Spleen (tissue), 11 donors: ENCODE measurements at regions not wholly inside any gene's neighbourhood (a gene's known extent, or its start where the extent isn't known, plus 50 kb on each side); places are given as distances from the start of the nearest gene placed in this dataset.

Experiments
- DNase-seq: peaks from one replicate; pipeline ENCODE4 v3.0.0-alpha.2; 2020
- H3K27ac ChIP-seq, 8 donors: fragments of 200-600 bp; sonication (generic) in 7 of 8; 1 replicate in 4 of 8; 2 replicates in 4 of 8; pipeline versions ENCODE4 v1.5.0 to v1.8.0; 2016 to 2021; ENCODE audit warnings: inconsistent platforms in 4 of 8, mild to moderate bottlenecking in 4 of 8, moderate library complexity in 1 of 8
- H3K27me3 ChIP-seq, 7 donors: fragments of 200-600 bp; sonication (generic) in 6 of 7; replicated peaks in 1 of 7; 1 replicate in 4 of 7; 2 replicates in 3 of 7; pipeline versions ENCODE4 v1.5.0 to v1.8.0; 2016 to 2021; ENCODE audit warnings: inconsistent platforms in 3 of 7, mild to moderate bottlenecking in 1 of 7
- H3K36me3 ChIP-seq, 6 donors: fragments of 200-600 bp; sonication (generic) in 5 of 6; 1 replicate in 4 of 6; 2 replicates in 2 of 6; pipeline versions ENCODE4 v1.5.0 to v1.8.0; 2016 to 2021; ENCODE audit warnings: inconsistent platforms in 2 of 6
- H3K4me1 ChIP-seq, 6 donors: fragments of 200-600 bp; sonication (generic) in 5 of 6; 1 replicate in 3 of 6; 2 replicates in 3 of 6; pipeline versions ENCODE4 v1.5.0 to v1.8.0; 2016 to 2021; ENCODE audit warnings: inconsistent platforms in 3 of 6
- H3K4me3 ChIP-seq, 8 donors: fragments of 200-600 bp; sonication (generic) in 7 of 8; 1 replicate in 4 of 8; 2 replicates in 4 of 8; pipeline versions ENCODE4 v1.5.0 to v1.8.0; 2016 to 2021; ENCODE audit warnings: inconsistent platforms in 4 of 8, mild to moderate bottlenecking in 4 of 8, moderate library complexity in 2 of 8
- H3K9me3 ChIP-seq, 8 donors: fragments of 200-600 bp; sonication (generic) in 7 of 8; 1 replicate in 4 of 8; 2 replicates in 4 of 8; pipeline versions ENCODE4 v1.5.0 to v1.8.0; 2016 to 2021; ENCODE audit warnings: inconsistent platforms in 4 of 8
- CTCF ChIP-seq, 11 experiments: fragments of 200-600 bp in 7 of 11; fragments of 450-650 bp in 4 of 11; sonication (generic) in 4 of 11; IDR thresholded peaks in 8 of 11; conservative IDR thresholded peaks in 3 of 11; 1 replicate in 7 of 11; 2 replicates in 4 of 11; pipeline versions ENCODE4 v1.4.0 to v1.8.0; 2016 to 2021; ENCODE audit warnings: antibody characterized with exemption in 11 of 11, inconsistent platforms in 4 of 11, mild to moderate bottlenecking in 1 of 11
- POLR2A ChIP-seq, 3 donors: fragments of 450-650 bp; IDR thresholded peaks; one replicate each; pipeline ENCODE4 v1.5.1; 2017; ENCODE audit warnings: antibody characterized with exemption in 3 of 3, mild to moderate bottlenecking in 1 of 3
- POLR2AphosphoS5 ChIP-seq, 3 donors: sonication (generic); formaldehyde crosslinking; IDR thresholded peaks; one replicate each; pipeline ENCODE4 v1.5.1; 2017; ENCODE audit warnings: antibody characterized with exemption in 3 of 3
- WGBS, 5 donors: extraction: QIAGEN DNeasy Blood & Tissue Kit in 3 of 5; methylation state at CpG; one replicate each; pipeline versions ENCODE4 v1.1.5 to v1.1.7; 2013 to 2018; 5-methylcytosine and 5-hydroxymethylcytosine counted together
- intact Hi-C: fragments of 100-400 bp; cut with DNase I; formaldehyde crosslinking; loops from one replicate; pipeline ENCODE4 v1.15.0; 2023; ENCODE audit warnings: low total_unique reads
- donor health status: healthy with polysubstance abuse.
- donor health status: DM: no; HTN: no; CAD: no; lungs with moderate emphysema.
- donor health status: DM: no; HTN: no; CAD: no.
- donor health status: Bipolar disorder and iron deficiency.
- donor health status: healthy.
- donor health status: DM: no; HTN: no; CAD: no.
- donor health status: DM: yes; HTN: yes; CAD: no.

DNA sequence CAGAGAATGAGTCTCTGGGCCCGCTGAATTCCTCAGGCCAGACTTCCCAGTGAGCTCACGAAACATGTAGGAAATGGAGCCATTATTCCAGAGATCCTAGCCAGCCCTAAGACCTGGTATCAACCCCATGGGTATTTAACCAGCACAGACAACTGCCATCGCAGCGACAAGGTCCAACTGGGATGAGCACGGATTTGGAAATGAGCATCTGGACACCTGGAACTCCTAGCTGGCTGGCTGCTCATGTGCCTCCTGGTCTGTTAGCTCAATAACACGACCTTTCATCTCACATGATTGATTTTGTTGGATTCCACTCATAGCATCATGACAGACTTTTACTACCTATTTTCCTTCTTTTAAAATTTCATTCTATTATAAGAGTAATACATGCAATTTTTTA is 51.0 kb downstream of the POU3F3 start:
- Histone ChIP-seq H3K27ac (no peak overlapping the region), H3K4me3 (no peak overlapping the region), H3K9me3 (no peaks in the 10 kb centered on the region), H3K4me1 (no peaks in the 10 kb centered on the region), H3K27me3 (peaks cover 0 to 24% (median 5%) of the 10 kb centered on the region in 7 donors), H3K36me3 (no peaks in the 10 kb centered on the region)
- intact Hi-C loops: no loop called here
- no peak for TF ChIP-seq POLR2AphosphoS5 (IDR thresholded peaks at IDR 0.05)
- no peak for TF ChIP-seq CTCF (IDR thresholded peaks at IDR 0.05 in 8 of 11, conservative IDR thresholded peaks at IDR 0.05 in 3 of 11)
- no peak for TF ChIP-seq POLR2A (IDR thresholded peaks at IDR 0.05)
- DNase-seq: no peak
- WGBS, 5 donors: 77 to 89% (median 80%) methylated on average over 6 of the region's 6 CpGs

- Histone ChIP-seq H3K4me3 (no peak overlapping the region), H3K36me3 (no peaks in the 10 kb centered on the region), H3K9me3 (no peaks in the 10 kb centered on the region), H3K27ac (no peak overlapping the region), H3K4me1 (no peaks in the 10 kb centered on the region), H3K27me3 (peaks cover 0 to 14% (median 5%) of the 10 kb centered on the region in 7 donors)
- DNase-seq: no peak
- TF ChIP-seq POLR2AphosphoS5 (IDR thresholded peaks at IDR 0.05) (no peak), POLR2A (IDR thresholded peaks at IDR 0.05) (no peak), CTCF (IDR thresholded peaks at IDR 0.05 in 8 of 11, conservative IDR thresholded peaks at IDR 0.05 in 3 of 11) (no peak)
- WGBS, 5 donors: 80 to 95% (median 87%) methylated on average over 5 of the region's 5 CpGs
- intact Hi-C loops: no loop called here
These were observed 55.4 kb downstream of the POU3F3 start for GRCh38 chr2:104909317-104909716.

GRCh38 chr2:104914509-104914908 is 60.6 kb downstream of the POU3F3 start:
- 50 to 77% (median 71%) methylated on average over 6 of the region's 6 CpGs for WGBS, 5 donors
- no peak overlapping the region for H3K4me3 ChIP-seq
- H3K9me3 ChIP-seq: no peaks in the 10 kb centered on the region
- intact Hi-C loops: no loop called here
- H3K36me3 ChIP-seq: no peaks in the 10 kb centered on the region
- H3K27ac ChIP-seq: no peak overlapping the region
- peaks cover 0 to 2% (median 0%) of the 10 kb centered on the region in 7 donors for H3K27me3 ChIP-seq
- H3K4me1 ChIP-seq: no peaks in the 10 kb centered on the region
- no peak for DNase-seq
- no peak for TF ChIP-seq POLR2A (IDR thresholded peaks at IDR 0.05)

DNA sequence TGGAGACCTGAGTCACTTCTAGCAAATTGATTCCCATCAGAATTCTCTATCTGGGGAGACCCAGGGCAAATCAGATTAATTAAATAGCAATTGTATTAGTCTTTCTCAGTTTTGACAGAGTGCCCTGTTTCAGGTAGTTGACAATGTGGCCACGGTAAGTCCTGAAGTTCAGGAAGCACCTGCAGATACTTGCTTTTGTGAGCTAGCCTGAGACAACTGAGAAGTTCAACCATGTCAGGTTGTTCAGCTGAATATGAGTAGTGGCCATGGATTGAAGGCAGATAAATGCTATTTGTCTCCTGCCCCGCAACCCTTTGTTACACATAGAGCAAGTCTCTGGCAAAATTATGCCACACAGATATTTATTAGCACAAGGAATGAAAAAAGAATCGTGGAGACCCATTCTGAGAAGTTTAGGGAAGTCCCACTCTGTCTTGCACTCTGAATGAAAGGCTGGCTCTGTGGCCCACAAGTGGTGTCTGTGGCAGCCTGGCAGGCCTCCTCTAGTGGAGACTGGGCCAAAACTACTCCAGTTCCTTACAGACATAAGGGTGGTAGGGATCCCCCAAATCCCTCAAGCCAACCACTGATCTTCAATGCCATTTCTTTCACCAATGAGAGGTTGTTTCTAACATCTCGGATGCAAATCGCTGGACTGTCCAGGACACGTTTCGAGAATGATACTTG is 61.3 kb downstream of the POU3F3 start:
- Histone ChIP-seq H3K4me3 (no peak overlapping the region), H3K36me3 (no peaks in the 10 kb centered on the region), H3K4me1 (no peaks in the 10 kb centered on the region), H3K27me3 (no peaks in the 10 kb centered on the region), H3K9me3 (no peaks in the 10 kb centered on the region), H3K27ac (no peak overlapping the region)
- WGBS, 5 donors: 74 to 79% (median 74%) methylated on average over 7 of the region's 7 CpGs
- intact Hi-C loops: no loop called here
- TF ChIP-seq CTCF (IDR thresholded peaks at IDR 0.05 in 8 of 11, conservative IDR thresholded peaks at IDR 0.05 in 3 of 11): no peak
- TF ChIP-seq POLR2A (IDR thresholded peaks at IDR 0.05): no peak
- TF ChIP-seq POLR2AphosphoS5 (IDR thresholded peaks at IDR 0.05): no peak
- no peak for DNase-seq
